GM18951 (cell line): ENCODE measurements at regions not wholly inside any gene's neighbourhood (a gene's known extent, or its start where the extent isn't known, plus 50 kb on each side); places are given as distances from the start of the nearest gene placed in this dataset.

Experiments used
- POLR2A ChIP-seq: IDR thresholded peaks from 4 replicates; pipeline ENCODE4 v1.6.1; 2011; ENCODE audit warnings: mild to moderate bottlenecking; ENCODE audit not compliant: insufficient read length, insufficient read depth; ENCODE audit errors: extremely low read depth
- in situ Hi-C: fragments of 300-500 bp; cut with MboI; formaldehyde crosslinking; loops from one replicate; pipeline ENCODE4 v1.12.0; 2022; ENCODE audit warnings: low sequenced_read_pairs, mixed read lengths, inconsistent platforms; ENCODE audit not compliant: unreplicated experiment

- in situ Hi-C loops = no loop called here
- no peak for TF ChIP-seq POLR2A
These were observed 168.3 kb downstream of the PIK3R1 start for GRCh38 chr5:68383888-68384310.

GRCh38 chr5:68384936-68385594, 169.5 kb downstream of the PIK3R1 start:
- in situ Hi-C loops = no loop called here
- TF ChIP-seq POLR2A = no peak

GRCh38 chr5:68385936-68386335, 170.4 kb downstream of the PIK3R1 start:
- TF ChIP-seq POLR2A = no peak
- in situ Hi-C loops = no loop called here

- in situ Hi-C loops = no loop called here
These were observed 171.7 kb downstream of the PIK3R1 start for GRCh38 chr5:68387074-68387796.

GRCh38 chr5:68389618-68390017, 174.1 kb downstream of the PIK3R1 start:
- in situ Hi-C loops = no loop called here
- TF ChIP-seq POLR2A = no peak

More at GRCh38 chr5:68387074-68387796, 171.7 kb downstream of the PIK3R1 start:
- no peak for TF ChIP-seq POLR2A

GRCh38 chr5:68392617-68393016, 177.1 kb downstream of the PIK3R1 start:
- in situ Hi-C loops = no loop called here
- TF ChIP-seq POLR2A = no peak

- TF ChIP-seq POLR2A = no peak
- in situ Hi-C loops = no loop called here
These were observed 179.7 kb downstream of the PIK3R1 start for GRCh38 chr5:68395302-68395701.

- TF ChIP-seq POLR2A = no peak
- in situ Hi-C loops = no loop called here
These were observed 180.5 kb downstream of the PIK3R1 start for GRCh38 chr5:68395926-68396511.

- no peak for TF ChIP-seq POLR2A
- in situ Hi-C loops = no loop called here
These were observed 181.2 kb downstream of the PIK3R1 start for GRCh38 chr5:68396722-68397121.

GRCh38 chr5:68398146-68398812, 182.7 kb downstream of the PIK3R1 start:
- in situ Hi-C loops = no loop called here
- no peak for TF ChIP-seq POLR2A

- in situ Hi-C loops = no loop called here
- TF ChIP-seq POLR2A = no peak
These were observed 187.7 kb downstream of the PIK3R1 start for GRCh38 chr5:68403301-68403700.

- in situ Hi-C loops = no loop called here
- no peak for TF ChIP-seq POLR2A
These were observed 188.7 kb downstream of the PIK3R1 start for GRCh38 chr5:68404246-68404645.

GRCh38 chr5:68405026-68405684, 189.6 kb downstream of the PIK3R1 start:
- TF ChIP-seq POLR2A = no peak
- in situ Hi-C loops = no loop called here
